Gastrocnemius medialis (tissue), 4 donors: ENCODE measurements at regions not wholly inside any gene's neighbourhood (a gene's known extent, or its start where the extent isn't known, plus 50 kb on each side); places are given as distances from the start of the nearest gene placed in this dataset.

Source experiments
- ATAC-seq, 2 donors: fragments of 150-250 bp; one replicate each; pipeline ENCODE4 v1.9.1; 2016
- DNase-seq, 2 donors: peaks; one replicate each; pipeline ENCODE4 v3.0.0-alpha.2; 2019
- H3K27ac ChIP-seq, 4 donors: fragments of 200-600 bp; sonication (generic); 1 replicate in 1 of 4; 2 replicates in 3 of 4; pipeline ENCODE4 v1.5.1; 2016 to 2018; ENCODE audit warnings: mild to moderate bottlenecking in 2 of 4, moderate library complexity in 1 of 4
- H3K27me3 ChIP-seq, 3 donors: fragments of 200-600 bp; sonication (generic) in 2 of 3; 1 replicate in 1 of 3; 2 replicates in 2 of 3; pipeline versions ENCODE4 v1.5.1 to v1.6.0; 2016 to 2019; ENCODE audit warnings: mild to moderate bottlenecking in 1 of 3, moderate library complexity in 1 of 3
- H3K36me3 ChIP-seq, 2 donors: fragments of 200-600 bp; sonication (generic) in 1 of 2; one replicate each; pipeline ENCODE4 v1.5.1; 2017 to 2018
- H3K4me1 ChIP-seq, 2 donors: fragments of 200-600 bp; sonication (generic) in 1 of 2; one replicate each; pipeline ENCODE4 v1.5.1; 2016 to 2017; ENCODE audit warnings: mild to moderate bottlenecking in 2 of 2
- H3K4me3 ChIP-seq, 4 donors: fragments of 200-600 bp; sonication (generic) in 3 of 4; 1 replicate in 1 of 4; 2 replicates in 3 of 4; pipeline ENCODE4 v1.5.1; 2016 to 2019; ENCODE audit warnings: mild to moderate bottlenecking in 2 of 4
- H3K9me3 ChIP-seq, 3 donors: fragments of 200-600 bp; sonication (generic) in 2 of 3; 1 replicate in 1 of 3; 2 replicates in 2 of 3; pipeline ENCODE4 v1.5.1; 2016 to 2019
- POLR2A ChIP-seq, 2 donors: fragments of 450-650 bp; IDR thresholded peaks; one replicate each; pipeline ENCODE4 v1.6.1; 2017; ENCODE audit warnings: antibody characterized with exemption in 2 of 2, mild to moderate bottlenecking in 2 of 2, moderate library complexity in 2 of 2
- in situ Hi-C, 4 donors: fragments of 200-750 bp; cut with MboI; loops; one replicate each; pipeline versions ENCODE4 v1.15.0 to v1.8.0; 2017; ENCODE audit warnings: low sequenced_read_pairs in 4 of 4
- intact Hi-C: fragments of 100-400 bp; cut with DNase I; formaldehyde crosslinking; loops from one replicate; pipeline ENCODE4 v1.15.1; 2023; ENCODE audit warnings: low total_unique reads
- TF ChIP-seq, protein P1 (sequence below), 5 experiments: fragments of 450-650 bp in 3 of 5; fragments of 200-600 bp in 2 of 5; sonication (generic) in 2 of 5; IDR thresholded peaks in 4 of 5; conservative IDR thresholded peaks in 1 of 5; 1 replicate in 4 of 5; 2 replicates in 1 of 5; pipeline ENCODE4 v1.5.1; 2016 to 2019; ENCODE audit warnings: antibody characterized with exemption in 5 of 5, mild to moderate bottlenecking in 3 of 5, moderate library complexity in 3 of 5

DNA sequence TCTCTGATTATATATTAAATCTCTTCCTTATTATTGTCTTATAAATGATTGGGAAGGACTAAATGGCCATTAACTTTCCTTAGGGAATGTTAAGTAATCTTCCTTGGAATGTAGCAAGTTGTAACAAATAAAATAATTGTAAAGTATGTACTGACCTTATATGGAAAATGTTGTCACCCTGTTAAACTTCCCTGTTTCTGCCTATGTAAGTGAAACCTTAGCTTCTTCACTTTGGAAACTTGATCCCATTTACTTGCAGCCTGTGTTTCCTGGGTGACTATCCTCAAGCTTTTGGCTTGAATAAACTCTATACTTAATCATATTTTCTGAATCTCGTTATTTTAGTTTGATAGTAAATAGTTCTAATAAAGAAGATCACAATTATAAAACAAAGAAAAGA, 519.5 kb upstream of the PTCHD4 start:
- no peaks in the 10 kb centered on the region for H3K36me3 ChIP-seq
- H3K27ac ChIP-seq: no peak overlapping the region
- ATAC-seq: no peak
- intact Hi-C loops (no loop called here), in situ Hi-C loops (no loop called here)
- no peak overlapping the region for H3K4me3 ChIP-seq
- H3K4me1 ChIP-seq: no peaks in the 10 kb centered on the region
- TF ChIP-seq, protein P1, sequence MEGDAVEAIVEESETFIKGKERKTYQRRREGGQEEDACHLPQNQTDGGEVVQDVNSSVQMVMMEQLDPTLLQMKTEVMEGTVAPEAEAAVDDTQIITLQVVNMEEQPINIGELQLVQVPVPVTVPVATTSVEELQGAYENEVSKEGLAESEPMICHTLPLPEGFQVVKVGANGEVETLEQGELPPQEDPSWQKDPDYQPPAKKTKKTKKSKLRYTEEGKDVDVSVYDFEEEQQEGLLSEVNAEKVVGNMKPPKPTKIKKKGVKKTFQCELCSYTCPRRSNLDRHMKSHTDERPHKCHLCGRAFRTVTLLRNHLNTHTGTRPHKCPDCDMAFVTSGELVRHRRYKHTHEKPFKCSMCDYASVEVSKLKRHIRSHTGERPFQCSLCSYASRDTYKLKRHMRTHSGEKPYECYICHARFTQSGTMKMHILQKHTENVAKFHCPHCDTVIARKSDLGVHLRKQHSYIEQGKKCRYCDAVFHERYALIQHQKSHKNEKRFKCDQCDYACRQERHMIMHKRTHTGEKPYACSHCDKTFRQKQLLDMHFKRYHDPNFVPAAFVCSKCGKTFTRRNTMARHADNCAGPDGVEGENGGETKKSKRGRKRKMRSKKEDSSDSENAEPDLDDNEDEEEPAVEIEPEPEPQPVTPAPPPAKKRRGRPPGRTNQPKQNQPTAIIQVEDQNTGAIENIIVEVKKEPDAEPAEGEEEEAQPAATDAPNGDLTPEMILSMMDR (IDR thresholded peaks at IDR 0.05 in 4 of 5, conservative IDR thresholded peaks at IDR 0.05 in 1 of 5): no peak
- TF ChIP-seq POLR2A (IDR thresholded peaks at IDR 0.05): no peak
- no peaks in the 10 kb centered on the region for H3K9me3 ChIP-seq
- DNase-seq: no peak
- no peaks in the 10 kb centered on the region for H3K27me3 ChIP-seq

DNA sequence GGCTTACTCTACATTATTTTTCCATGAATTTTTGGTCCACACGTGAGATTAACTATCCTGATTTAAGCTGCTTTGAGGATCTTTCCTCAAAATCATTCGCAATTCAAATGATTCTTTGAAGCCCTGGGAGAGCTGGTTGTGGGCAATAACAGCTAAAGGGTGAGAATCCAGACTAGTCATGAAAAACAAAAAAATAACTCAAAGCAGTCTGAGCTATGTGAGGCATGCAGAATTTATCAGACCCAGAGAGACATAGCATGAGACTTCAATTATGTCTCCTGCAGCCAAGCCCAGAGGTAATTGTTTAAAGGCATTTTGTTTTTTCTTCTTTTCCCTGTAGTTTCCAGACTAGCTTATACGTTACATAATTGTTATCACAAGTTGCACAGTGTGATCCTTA, 517.3 kb upstream of the PTCHD4 start:
- no peaks in the 10 kb centered on the region for H3K4me1 ChIP-seq
- no peaks in the 10 kb centered on the region for H3K27me3 ChIP-seq
- in situ Hi-C loops: no loop called here
- ATAC-seq (no peak), DNase-seq (no peak)
- intact Hi-C loops: no loop called here
- H3K9me3 ChIP-seq: no peaks in the 10 kb centered on the region
- no peaks in the 10 kb centered on the region for H3K36me3 ChIP-seq
- no peak overlapping the region for H3K27ac ChIP-seq
- TF ChIP-seq, protein P1 (IDR thresholded peaks at IDR 0.05 in 4 of 5, conservative IDR thresholded peaks at IDR 0.05 in 1 of 5): no peak
- no peak for TF ChIP-seq POLR2A (IDR thresholded peaks at IDR 0.05)
- no peak overlapping the region for H3K4me3 ChIP-seq

DNA sequence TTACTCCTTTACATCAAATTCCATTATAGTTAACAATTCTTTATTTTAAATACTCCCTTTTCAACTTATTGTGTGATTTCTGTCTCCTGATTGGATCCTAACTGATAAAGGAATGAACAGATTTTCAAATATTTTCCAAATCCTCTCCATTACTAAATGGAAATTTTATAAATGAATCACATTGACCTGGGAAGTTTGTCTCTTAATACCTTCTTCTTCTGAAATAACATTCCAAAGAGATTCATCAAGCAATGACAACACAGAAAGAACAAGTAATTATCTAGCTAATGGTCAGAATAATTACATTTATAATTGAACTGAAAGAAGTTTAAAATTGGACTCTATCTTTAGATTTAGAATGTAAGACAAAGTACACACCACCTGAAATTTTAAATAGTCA, 515.4 kb upstream of the PTCHD4 start:
- DNase-seq (no peak), ATAC-seq (no peak)
- H3K36me3 ChIP-seq: no peaks in the 10 kb centered on the region
- TF ChIP-seq POLR2A (IDR thresholded peaks at IDR 0.05): no peak
- TF ChIP-seq, protein P1 (IDR thresholded peaks at IDR 0.05 in 4 of 5, conservative IDR thresholded peaks at IDR 0.05 in 1 of 5): no peak
- no peak overlapping the region for H3K4me3 ChIP-seq
- no peaks in the 10 kb centered on the region for H3K4me1 ChIP-seq
- H3K27ac ChIP-seq: no peak overlapping the region
- intact Hi-C loops (no loop called here), in situ Hi-C loops (no loop called here)
- no peaks in the 10 kb centered on the region for H3K27me3 ChIP-seq
- no peaks in the 10 kb centered on the region for H3K9me3 ChIP-seq

DNA sequence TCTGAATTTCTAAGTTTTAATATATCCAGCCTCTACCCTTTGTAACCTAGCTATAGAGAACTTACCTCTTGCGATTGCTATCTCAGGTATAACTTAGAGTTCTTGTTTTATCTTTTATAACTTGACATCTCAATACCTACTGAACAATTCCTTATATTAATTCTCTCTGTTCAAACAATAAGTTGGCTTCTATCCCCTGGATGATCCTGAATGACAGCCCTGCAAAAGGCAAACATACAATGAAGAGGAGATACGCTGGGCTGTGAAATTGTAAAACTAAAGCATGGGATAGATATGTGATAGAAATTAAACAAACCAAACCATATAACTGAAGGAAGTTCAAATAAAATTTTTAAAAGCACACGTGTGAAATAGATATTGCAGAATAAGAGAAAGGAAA, 513.6 kb upstream of the PTCHD4 start:
- in situ Hi-C loops: no loop called here
- H3K9me3 ChIP-seq: no peaks in the 10 kb centered on the region
- DNase-seq (no peak), ATAC-seq (no peak)
- H3K4me1 ChIP-seq: no peaks in the 10 kb centered on the region
- TF ChIP-seq POLR2A (IDR thresholded peaks at IDR 0.05): no peak
- TF ChIP-seq, protein P1 (IDR thresholded peaks at IDR 0.05 in 4 of 5, conservative IDR thresholded peaks at IDR 0.05 in 1 of 5): no peak
- H3K27me3 ChIP-seq: no peaks in the 10 kb centered on the region
- no peaks in the 10 kb centered on the region for H3K36me3 ChIP-seq
- no peak overlapping the region for H3K27ac ChIP-seq
- intact Hi-C loops: no loop called here
- no peak overlapping the region for H3K4me3 ChIP-seq

DNA sequence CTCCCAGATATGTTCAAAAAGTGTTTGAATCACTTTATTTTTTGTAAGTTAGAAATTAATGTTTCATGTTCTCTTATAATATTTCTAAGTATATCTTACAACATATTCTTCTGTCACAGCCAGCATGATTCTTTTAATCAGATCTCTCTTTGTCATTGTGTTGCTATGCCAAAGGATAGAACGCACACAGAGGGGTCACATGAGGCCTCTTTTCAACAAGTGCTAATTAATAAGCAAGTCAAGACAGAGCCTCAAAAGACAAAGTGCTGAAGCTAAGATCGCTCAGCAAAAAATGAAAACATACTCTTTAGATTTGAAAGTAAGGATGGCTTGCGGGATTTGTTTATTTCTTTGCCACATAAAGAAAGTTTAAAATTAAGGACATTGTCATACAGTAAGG, 508.8 kb upstream of the PTCHD4 start:
- Histone ChIP-seq H3K27me3 (no peaks in the 10 kb centered on the region), H3K27ac (no peak overlapping the region), H3K9me3 (no peaks in the 10 kb centered on the region), H3K4me1 (no peaks in the 10 kb centered on the region), H3K36me3 (no peaks in the 10 kb centered on the region), H3K4me3 (no peak overlapping the region)
- DNase-seq (no peak), ATAC-seq (no peak)
- intact Hi-C loops (no loop called here), in situ Hi-C loops (no loop called here)
- TF ChIP-seq, protein P1 (IDR thresholded peaks at IDR 0.05 in 4 of 5, conservative IDR thresholded peaks at IDR 0.05 in 1 of 5): no peak
